B cell (primary cell): ENCODE measurements at regions not wholly inside any gene's neighbourhood (a gene's known extent, or its start where the extent isn't known, plus 50 kb on each side); places are given as distances from the start of the nearest gene placed in this dataset.

ENCODE experiments used
- ATAC-seq: fragments of 200-7000 bp; cut with Tn5 transposase; one replicate; pipeline ENCODE4 v1.10.0; 2021; ENCODE audit warnings: low read depth, mild to moderate bottlenecking, moderate number of reproducible peaks, moderate library complexity
- CTCF ChIA-PET: fragments of 350-600 bp; sonication (Branson Sonifier 250); formaldehyde crosslinking; loops from one replicate; lab custom pipeline; 2021; ENCODE audit warnings: antibody characterized with exemption, inconsistent platforms; lab: Charles Lee
- POLR2A ChIA-PET: fragments of 350-600 bp; sonication (Branson Sonifier 250); formaldehyde crosslinking; loops from one replicate; lab custom pipeline; 2021; ENCODE audit warnings: antibody characterized with exemption; lab: Charles Lee
- DNase-seq: peaks from one replicate; pipeline ENCODE4 v3.0.0; 2013
- H2AFZ ChIP-seq: 2 replicates; pipeline ENCODE4 v1.6.1; 2012; ENCODE audit warnings: mild to moderate bottlenecking, low read depth, low read length; ENCODE audit not compliant: insufficient read depth, poor library complexity, severe bottlenecking
- H3K27ac ChIP-seq, 2 donors: 1 replicate in 1 of 2; 2 replicates in 1 of 2; pipeline ENCODE4 v1.5.1; 2012 to 2013; ENCODE audit warnings: low read length in 2 of 2, mild to moderate bottlenecking in 2 of 2, moderate library complexity in 1 of 2
- H3K27me3 ChIP-seq, 4 experiments: fragments of 200-600 bp in 1 of 4; sonication (generic) in 1 of 4; replicated peaks in 1 of 4; 1 replicate in 2 of 4; 2 replicates in 2 of 4; pipeline versions ENCODE4 v1.6.1 to v1.7.0; 2013 to 2016; ENCODE audit warnings: low read length in 3 of 4, mild to moderate bottlenecking in 2 of 4, mixed read lengths in 1 of 4, moderate library complexity in 1 of 4; ENCODE audit not compliant: insufficient read depth in 4 of 4, control insufficient read depth in 3 of 4; ENCODE audit errors: control extremely low read depth in 1 of 4
- H3K36me3 ChIP-seq, 2 experiments: replicated peaks in 1 of 2; 1 replicate in 1 of 2; 2 replicates in 1 of 2; pipeline versions ENCODE4 v1.6.1 to v1.7.1; 2013; ENCODE audit warnings: low read length in 1 of 2; ENCODE audit not compliant: insufficient read depth in 2 of 2, control insufficient read depth in 1 of 2; ENCODE audit errors: control extremely low read depth in 1 of 2, extremely low read depth in 1 of 2
- H3K4me1 ChIP-seq, 2 donors: fragments of 200-600 bp in 1 of 2; sonication (generic) in 1 of 2; 1 replicate in 1 of 2; 2 replicates in 1 of 2; pipeline versions ENCODE4 v1.5.1 to v1.6.1; 2013 to 2017; ENCODE audit warnings: low read length in 2 of 2; ENCODE audit not compliant: control insufficient read depth in 2 of 2, insufficient read depth in 2 of 2
- H3K4me2 ChIP-seq: replicated peaks from 2 replicates; pipeline ENCODE3; 2012; ENCODE audit warnings: mild to moderate bottlenecking, low read depth, low read length; ENCODE audit not compliant: poor library complexity, severe bottlenecking
- H3K4me3 ChIP-seq, 5 experiments: fragments of 200-600 bp in 1 of 5; sonication (generic) in 1 of 5; 1 replicate in 3 of 5; 2 replicates in 2 of 5; pipeline versions ENCODE4 v1.5.1 to v1.7.0; 2011 to 2016; ENCODE audit warnings: low read length in 4 of 5, mild to moderate bottlenecking in 4 of 5, low read depth in 2 of 5, control low read depth in 1 of 5, moderate library complexity in 1 of 5; ENCODE audit not compliant: insufficient read depth in 1 of 5; ENCODE audit errors: control extremely low read depth in 1 of 5, extremely low read depth in 1 of 5
- H3K79me2 ChIP-seq: fragments of 200-600 bp; sonication (generic); one replicate; pipeline ENCODE4 v1.6.0; 2016; ENCODE audit warnings: low read length; ENCODE audit not compliant: control insufficient read depth, insufficient read depth
- H3K9ac ChIP-seq: fragments of 200-600 bp; sonication (generic); 2 replicates; pipeline ENCODE4 v1.6.1; 2017; ENCODE audit warnings: mild to moderate bottlenecking, low read length, moderate library complexity
- H3K9me3 ChIP-seq, 3 donors: one replicate each; pipeline versions ENCODE4 v1.6.1 to v1.7.1; 2013; ENCODE audit warnings: low read length in 2 of 3; ENCODE audit not compliant: control insufficient read depth in 2 of 3, insufficient read depth in 1 of 3; ENCODE audit errors: control extremely low read depth in 1 of 3
- H4K20me1 ChIP-seq: 2 replicates; pipeline ENCODE4 v1.6.0; 2012; ENCODE audit warnings: mild to moderate bottlenecking, low read length; ENCODE audit not compliant: insufficient read depth, control insufficient read depth, poor library complexity, severe bottlenecking
- H3K27ac Mint-ChIP-seq: one replicate; pipeline ENCODE4 v1.8.0; 2021; ENCODE audit warnings: mixed read lengths
- H3K27me3 Mint-ChIP-seq: one replicate; pipeline ENCODE4 v1.8.0; 2021; ENCODE audit warnings: mixed read lengths
- H3K4me1 Mint-ChIP-seq: one replicate; pipeline ENCODE4 v1.8.0; 2021; ENCODE audit warnings: mixed read lengths
- H3K4me3 Mint-ChIP-seq: one replicate; pipeline ENCODE4 v1.8.0; 2021; ENCODE audit warnings: mixed read lengths
- H3K9me3 Mint-ChIP-seq: one replicate; pipeline ENCODE4 v1.8.0; 2022; ENCODE audit warnings: mixed read lengths; ENCODE audit not compliant: insufficient read depth
- EZH2 ChIP-seq: IDR thresholded peaks from 2 replicates; pipeline ENCODE4 v1.6.1; 2012; ENCODE audit warnings: borderline replicate concordance, low read depth, mild to moderate bottlenecking, moderate library complexity, low read length; ENCODE audit not compliant: insufficient read depth, poor library complexity, severe bottlenecking
- WGBS: methylation state at CpG from one replicate; pipeline ENCODE4 v1.1.5; 2013; ENCODE audit warnings: missing lambda C conversion rate; ENCODE audit not compliant: insufficient coverage; 5-methylcytosine and 5-hydroxymethylcytosine counted together
- intact Hi-C: fragments of 100-400 bp; cut with micrococcal nuclease; formaldehyde crosslinking; loops from one replicate; pipeline ENCODE4 v1.10.0; 2022
- TF ChIP-seq, protein P1 (sequence below): fragments of 200-600 bp; IDR thresholded peaks from one replicate; pipeline ENCODE4 v1.8.0; 2022; ENCODE audit warnings: antibody characterized with exemption, mild to moderate bottlenecking

- Histone ChIP-seq H3K4me3 (no peak overlapping the region), H3K9ac (no peak overlapping the region), H3K9me3 (no peaks in the 10 kb centered on the region), H3K79me2 (no peaks in the 10 kb centered on the region), H3K27me3 (no peaks in the 10 kb centered on the region), H4K20me1 (no peaks in the 10 kb centered on the region), H3K27ac (no peak overlapping the region), H3K4me1 (no peaks in the 10 kb centered on the region), H3K36me3 (no peaks in the 10 kb centered on the region), H3K4me2 (no peak overlapping the region), H2AFZ (no peak overlapping the region)
- intact Hi-C loops, result loop anchor here (10.0 kb wide), 1 partner anchor 538 kb away; no protein-coding TSS in a partner anchor
- H3K27ac Mint-ChIP-seq, result no peak overlapping the region
- H3K4me3 Mint-ChIP-seq, result no peak overlapping the region
- no peaks in the 10 kb centered on the region for H3K9me3 Mint-ChIP-seq
- ChIA-PET CTCF (interaction anchor here (2.2 kb wide), 1 partner anchor 913 kb away, joined by 11 read pairs; no protein-coding TSS in a partner anchor), POLR2A (no interaction called here)
- DNase-seq (no peak), ATAC-seq (no peak)
- no peaks in the 10 kb centered on the region for H3K27me3 Mint-ChIP-seq
- no CpG with 5 or more reads among the region's 3 CpGs for WGBS
- no peaks in the 10 kb centered on the region for H3K4me1 Mint-ChIP-seq
- TF ChIP-seq, protein P1, sequence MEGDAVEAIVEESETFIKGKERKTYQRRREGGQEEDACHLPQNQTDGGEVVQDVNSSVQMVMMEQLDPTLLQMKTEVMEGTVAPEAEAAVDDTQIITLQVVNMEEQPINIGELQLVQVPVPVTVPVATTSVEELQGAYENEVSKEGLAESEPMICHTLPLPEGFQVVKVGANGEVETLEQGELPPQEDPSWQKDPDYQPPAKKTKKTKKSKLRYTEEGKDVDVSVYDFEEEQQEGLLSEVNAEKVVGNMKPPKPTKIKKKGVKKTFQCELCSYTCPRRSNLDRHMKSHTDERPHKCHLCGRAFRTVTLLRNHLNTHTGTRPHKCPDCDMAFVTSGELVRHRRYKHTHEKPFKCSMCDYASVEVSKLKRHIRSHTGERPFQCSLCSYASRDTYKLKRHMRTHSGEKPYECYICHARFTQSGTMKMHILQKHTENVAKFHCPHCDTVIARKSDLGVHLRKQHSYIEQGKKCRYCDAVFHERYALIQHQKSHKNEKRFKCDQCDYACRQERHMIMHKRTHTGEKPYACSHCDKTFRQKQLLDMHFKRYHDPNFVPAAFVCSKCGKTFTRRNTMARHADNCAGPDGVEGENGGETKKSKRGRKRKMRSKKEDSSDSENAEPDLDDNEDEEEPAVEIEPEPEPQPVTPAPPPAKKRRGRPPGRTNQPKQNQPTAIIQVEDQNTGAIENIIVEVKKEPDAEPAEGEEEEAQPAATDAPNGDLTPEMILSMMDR, result no peak
- no peak for TF ChIP-seq EZH2
Measured at GRCh38 chrX:97682991-97683840, 799.5 kb downstream of the RPA4 start.

- Histone ChIP-seq H3K4me3 (no peak overlapping the region), H3K4me2 (no peak overlapping the region), H2AFZ (no peak overlapping the region), H3K27me3 (no peaks in the 10 kb centered on the region), H3K4me1 (no peaks in the 10 kb centered on the region), H3K36me3 (no peaks in the 10 kb centered on the region), H4K20me1 (no peaks in the 10 kb centered on the region), H3K9me3 (no peaks in the 10 kb centered on the region), H3K79me2 (no peaks in the 10 kb centered on the region), H3K9ac (no peak overlapping the region), H3K27ac (no peak overlapping the region)
- H3K27me3 Mint-ChIP-seq, result no peaks in the 10 kb centered on the region
- no peaks in the 10 kb centered on the region for H3K4me1 Mint-ChIP-seq
- H3K27ac Mint-ChIP-seq, result no peak overlapping the region
- WGBS, result no CpG with 5 or more reads among the region's 4 CpGs
- H3K4me3 Mint-ChIP-seq, result no peak overlapping the region
- ChIA-PET POLR2A (no interaction called here), CTCF (interaction anchor here (2.2 kb wide), 1 partner anchor 916 kb away, joined by 11 read pairs; no protein-coding TSS in a partner anchor)
- DNase-seq (peak; percentile 16), ATAC-seq (no peak)
- TF ChIP-seq, protein P1, result peak; percentile 48
- TF ChIP-seq EZH2, result no peak
- no peaks in the 10 kb centered on the region for H3K9me3 Mint-ChIP-seq
- intact Hi-C loops, result loop anchor here (5.0 to 10.0 kb wide), 2 partner anchors 541 to 1313 kb away; no protein-coding TSS in a partner anchor
Measured at GRCh38 chrX:97685753-97686152, 802.0 kb downstream of the RPA4 start.
